DOHH2 (cell line): ENCODE measurements at regions not wholly inside any gene's neighbourhood (a gene's known extent, or its start where the extent isn't known, plus 50 kb on each side); places are given as distances from the start of the nearest gene placed in this dataset.

Source experiments
- H3F3A ChIP-seq: fragments of 200-600 bp; sonication (generic), shearing (Covaris generic); 2 replicates; pipeline ENCODE4 v1.6.0; 2016; ENCODE audit warnings: antibody characterized with exemption, mild to moderate bottlenecking; ENCODE audit not compliant: control insufficient read depth, insufficient read depth
- H3K27ac ChIP-seq: fragments of 200-600 bp; sonication (generic); 2 replicates; pipeline ENCODE4 v1.5.1; 2014; ENCODE audit warnings: low read depth, mild to moderate bottlenecking, low read length, moderate library complexity
- H3K27me3 ChIP-seq: fragments of 200-600 bp; sonication (generic); 2 replicates; pipeline ENCODE4 v1.6.1; 2014; ENCODE audit warnings: mild to moderate bottlenecking, low read length, mixed read lengths; ENCODE audit not compliant: control insufficient read depth
- H3K36me3 ChIP-seq: fragments of 200-600 bp; sonication (generic); 2 replicates; pipeline ENCODE4 v1.6.1; 2014; ENCODE audit warnings: mild to moderate bottlenecking, low read length, moderate library complexity, mixed read lengths; ENCODE audit not compliant: control insufficient read depth
- H3K4me1 ChIP-seq: fragments of 200-600 bp; sonication (generic); 2 replicates; pipeline ENCODE4 v1.6.1; 2014; ENCODE audit warnings: mild to moderate bottlenecking, low read length, mixed read lengths; ENCODE audit not compliant: control insufficient read depth
- H3K4me2 ChIP-seq: fragments of 200-600 bp; sonication (generic); 2 replicates; pipeline ENCODE4 v1.6.0; 2014; ENCODE audit warnings: mild to moderate bottlenecking, low read length, moderate library complexity
- H3K4me3 ChIP-seq: fragments of 200-600 bp; sonication (generic); 2 replicates; pipeline ENCODE4 v1.5.1; 2014; ENCODE audit warnings: mild to moderate bottlenecking, low read length, mixed read lengths
- H3K79me2 ChIP-seq: fragments of 200-600 bp; sonication (generic); 2 replicates; pipeline ENCODE4 v1.6.1; 2014; ENCODE audit warnings: mild to moderate bottlenecking, low read length, mixed read lengths; ENCODE audit not compliant: control insufficient read depth
- H3K9me2 ChIP-seq: fragments of 200-600 bp; sonication (generic); replicated peaks from 2 replicates; pipeline ENCODE4 v1.6.1; 2014; ENCODE audit warnings: mild to moderate bottlenecking, low read length, mixed read lengths; ENCODE audit not compliant: control insufficient read depth
- H3K9me3 ChIP-seq: fragments of 200-600 bp; sonication (generic); 2 replicates; pipeline ENCODE4 v1.6.1; 2014; ENCODE audit warnings: antibody characterized with exemption, low read length, mixed read lengths; ENCODE audit not compliant: control insufficient read depth, insufficient read depth
- H4K20me1 ChIP-seq: fragments of 200-600 bp; sonication (generic); 2 replicates; pipeline ENCODE4 v1.6.0; 2014; ENCODE audit warnings: low read depth, mild to moderate bottlenecking, antibody characterized with exemption, low read length, moderate library complexity; ENCODE audit not compliant: control insufficient read depth, insufficient read depth
- CTCF ChIP-seq: fragments of 200-600 bp; sonication (generic); IDR thresholded peaks from one replicate; pipeline ENCODE4 v1.5.1; 2014; ENCODE audit warnings: antibody characterized with exemption, mild to moderate bottlenecking, low read depth, low read length; ENCODE audit not compliant: poor library complexity, severe bottlenecking
- EZH2phosphoT487 ChIP-seq: fragments of 200-600 bp; sonication (generic); IDR thresholded peaks from 2 replicates; pipeline ENCODE4 v1.6.1; 2017; ENCODE audit warnings: borderline replicate concordance, mild to moderate bottlenecking, antibody characterized with exemption, low read length, moderate library complexity, mixed read lengths

- H3K36me3 ChIP-seq: no peaks in the 10 kb centered on the region
- TF ChIP-seq CTCF: no peak
- no peak for TF ChIP-seq EZH2phosphoT487
- H3K4me2 ChIP-seq: no peak overlapping the region
- no peak overlapping the region for H3K27ac ChIP-seq
- no peaks in the 10 kb centered on the region for H3F3A ChIP-seq
- no peaks in the 10 kb centered on the region for H4K20me1 ChIP-seq
- H3K9me3 ChIP-seq: no peaks in the 10 kb centered on the region
- H3K4me3 ChIP-seq: no peak overlapping the region
- no peaks in the 10 kb centered on the region for H3K27me3 ChIP-seq
- H3K4me1 ChIP-seq: no peaks in the 10 kb centered on the region
- H3K79me2 ChIP-seq: no peaks in the 10 kb centered on the region
- H3K9me2 ChIP-seq: no peaks in the 10 kb centered on the region
Measured at GRCh38 chr3:700514-700913, 392.3 kb upstream of the CNTN6 start.

- Histone ChIP-seq H3K4me3 (no peak overlapping the region), H3K27ac (no peak overlapping the region), H3K4me1 (no peaks in the 10 kb centered on the region), H3K36me3 (no peaks in the 10 kb centered on the region), H3F3A (no peaks in the 10 kb centered on the region), H3K27me3 (no peaks in the 10 kb centered on the region), H3K79me2 (no peaks in the 10 kb centered on the region), H3K9me3 (no peaks in the 10 kb centered on the region), H3K4me2 (no peak overlapping the region), H4K20me1 (no peaks in the 10 kb centered on the region), H3K9me2 (no peaks in the 10 kb centered on the region)
- TF ChIP-seq EZH2phosphoT487: no peak
- TF ChIP-seq CTCF: no peak
Measured at GRCh38 chr3:707041-707440, 385.8 kb upstream of the CNTN6 start.

DNA sequence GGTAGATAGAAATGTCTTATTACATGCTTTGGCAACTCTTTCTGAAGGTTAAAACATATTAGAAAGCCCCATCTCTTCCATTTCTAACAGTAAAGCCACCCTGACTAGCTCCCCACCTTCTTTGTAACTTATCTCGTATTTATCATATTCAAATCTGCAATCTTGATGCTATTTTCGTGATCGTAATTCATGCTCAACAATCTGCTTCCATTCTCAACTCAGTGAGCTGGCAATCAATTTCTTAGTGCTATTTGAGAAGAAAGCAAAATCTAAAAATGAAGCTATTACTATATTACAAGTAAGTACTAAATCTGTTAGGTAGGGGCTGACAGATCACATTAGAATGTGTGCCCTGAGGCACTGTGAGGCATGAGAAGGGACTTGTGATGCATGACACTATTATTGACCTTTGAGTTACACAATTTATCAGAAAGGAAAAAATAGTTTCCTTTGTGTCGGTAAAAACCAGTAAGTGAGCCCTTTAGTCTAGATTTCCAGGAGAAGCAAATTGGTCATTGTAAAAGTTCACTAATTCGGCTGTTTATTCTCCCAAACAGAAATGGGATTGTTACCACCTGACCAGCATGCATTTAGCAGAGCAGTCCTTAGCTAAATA, 379.7 kb upstream of the CNTN6 start:
- H3K27me3 ChIP-seq: no peaks in the 10 kb centered on the region
- TF ChIP-seq EZH2phosphoT487 (no peak), CTCF (no peak)
- no peaks in the 10 kb centered on the region for H3K79me2 ChIP-seq
- H3K36me3 ChIP-seq: no peaks in the 10 kb centered on the region
- no peaks in the 10 kb centered on the region for H3K4me1 ChIP-seq
- H3K9me3 ChIP-seq: no peaks in the 10 kb centered on the region
- H3F3A ChIP-seq: no peaks in the 10 kb centered on the region
- H3K27ac ChIP-seq: no peak overlapping the region
- H3K4me2 ChIP-seq: no peak overlapping the region
- H4K20me1 ChIP-seq: no peaks in the 10 kb centered on the region
- H3K4me3 ChIP-seq: no peak overlapping the region
- no peaks in the 10 kb centered on the region for H3K9me2 ChIP-seq
